DOHH2 (cell line): ENCODE measurements at regions not wholly inside any gene's neighbourhood (a gene's known extent, or its start where the extent isn't known, plus 50 kb on each side); places are given as distances from the start of the nearest gene placed in this dataset.
A peak's percentile ranks its signal among the peaks of the same experiment; 100 is the strongest.

ENCODE experiments used
- EZH2phosphoT487 ChIP-seq: fragments of 200-600 bp; sonication (generic); IDR thresholded peaks from 2 replicates; pipeline ENCODE4 v1.6.1; 2017; ENCODE audit warnings: borderline replicate concordance, mild to moderate bottlenecking, antibody characterized with exemption, low read length, moderate library complexity, mixed read lengths
- TF ChIP-seq, protein P1 (sequence below): fragments of 200-600 bp; sonication (generic); IDR thresholded peaks from one replicate; pipeline ENCODE4 v1.5.1; 2014; ENCODE audit warnings: antibody characterized with exemption, mild to moderate bottlenecking, low read depth, low read length; ENCODE audit not compliant: poor library complexity, severe bottlenecking

DNA sequence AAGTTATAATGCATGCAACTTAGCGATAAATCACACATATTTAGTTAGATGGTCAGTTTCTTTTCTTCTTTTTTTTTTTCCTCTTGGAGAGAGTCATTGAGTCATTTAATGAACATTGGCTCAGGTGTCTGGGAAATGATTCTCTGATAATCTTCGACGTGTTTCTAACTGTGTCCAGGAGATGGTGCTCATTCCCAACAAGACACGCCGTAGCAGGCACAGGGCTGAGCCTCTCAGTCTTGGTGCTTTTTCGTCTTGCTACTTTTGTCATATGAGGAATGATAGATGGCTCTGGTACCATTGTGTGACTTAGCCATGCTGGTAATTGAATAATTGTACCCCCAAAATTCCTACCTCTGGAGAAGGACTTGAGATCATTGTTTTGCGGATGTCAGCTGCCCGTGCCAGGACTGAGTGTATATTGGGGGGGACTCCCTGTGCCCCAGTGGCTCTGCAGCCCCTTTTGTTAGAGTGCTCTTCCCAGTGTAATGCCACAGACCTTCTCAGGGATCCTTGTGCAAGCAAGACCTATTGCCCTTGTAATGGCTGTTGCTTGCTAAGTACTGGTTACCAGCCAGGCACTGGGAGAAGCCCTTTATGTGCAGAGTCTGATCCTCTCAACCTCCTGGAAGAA lies 107.6 kb upstream of the CYRIA start:
- TF ChIP-seq, protein P1, sequence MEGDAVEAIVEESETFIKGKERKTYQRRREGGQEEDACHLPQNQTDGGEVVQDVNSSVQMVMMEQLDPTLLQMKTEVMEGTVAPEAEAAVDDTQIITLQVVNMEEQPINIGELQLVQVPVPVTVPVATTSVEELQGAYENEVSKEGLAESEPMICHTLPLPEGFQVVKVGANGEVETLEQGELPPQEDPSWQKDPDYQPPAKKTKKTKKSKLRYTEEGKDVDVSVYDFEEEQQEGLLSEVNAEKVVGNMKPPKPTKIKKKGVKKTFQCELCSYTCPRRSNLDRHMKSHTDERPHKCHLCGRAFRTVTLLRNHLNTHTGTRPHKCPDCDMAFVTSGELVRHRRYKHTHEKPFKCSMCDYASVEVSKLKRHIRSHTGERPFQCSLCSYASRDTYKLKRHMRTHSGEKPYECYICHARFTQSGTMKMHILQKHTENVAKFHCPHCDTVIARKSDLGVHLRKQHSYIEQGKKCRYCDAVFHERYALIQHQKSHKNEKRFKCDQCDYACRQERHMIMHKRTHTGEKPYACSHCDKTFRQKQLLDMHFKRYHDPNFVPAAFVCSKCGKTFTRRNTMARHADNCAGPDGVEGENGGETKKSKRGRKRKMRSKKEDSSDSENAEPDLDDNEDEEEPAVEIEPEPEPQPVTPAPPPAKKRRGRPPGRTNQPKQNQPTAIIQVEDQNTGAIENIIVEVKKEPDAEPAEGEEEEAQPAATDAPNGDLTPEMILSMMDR = peak; percentile 63
- no peak for TF ChIP-seq EZH2phosphoT487
